Psoas muscle (tissue), 7 donors: ENCODE measurements at regions not wholly inside any gene's neighbourhood (a gene's known extent, or its start where the extent isn't known, plus 50 kb on each side); places are given as distances from the start of the nearest gene placed in this dataset.

Source experiments
- ATAC-seq, 4 donors: fragments of 200-7000 bp; cut with Tn5 transposase; one replicate each; pipeline ENCODE4 v1.9.1; 2020; ENCODE audit warnings: moderate library complexity in 3 of 4, mild to moderate bottlenecking in 2 of 4
- DNase-seq, 2 donors: peaks; one replicate each; pipeline ENCODE4 v3.0.0-alpha.2; 2020
- H3K27ac ChIP-seq: fragments of 200-600 bp; one replicate; pipeline ENCODE4 v1.8.0; 2022
- H3K27me3 ChIP-seq, 3 donors: fragments of 200-600 bp in 1 of 3; one replicate each; pipeline versions ENCODE4 v1.6.1 to v1.8.0; 2013 to 2022; ENCODE audit warnings: low read length in 2 of 3, mild to moderate bottlenecking in 2 of 3, moderate library complexity in 1 of 3; ENCODE audit not compliant: insufficient read depth in 3 of 3
- H3K36me3 ChIP-seq, 2 donors: fragments of 200-600 bp in 1 of 2; one replicate each; pipeline versions ENCODE4 v1.6.1 to v1.8.0; 2013 to 2022; ENCODE audit warnings: low read depth in 1 of 2, mild to moderate bottlenecking in 1 of 2, moderate library complexity in 1 of 2; ENCODE audit not compliant: insufficient read depth in 1 of 2
- H3K4me1 ChIP-seq: fragments of 200-600 bp; one replicate; pipeline ENCODE4 v1.8.0; 2022
- H3K4me3 ChIP-seq: fragments of 200-600 bp; one replicate; pipeline ENCODE4 v1.8.0; 2022; ENCODE audit warnings: mild to moderate bottlenecking
- H3K9me3 ChIP-seq: fragments of 200-600 bp; one replicate; pipeline ENCODE4 v1.8.0; 2022
- CTCF ChIP-seq: fragments of 200-600 bp; IDR thresholded peaks from one replicate; pipeline ENCODE4 v1.8.0; 2022; ENCODE audit warnings: antibody characterized with exemption
- WGBS, 3 donors: extraction: QIAGEN DNeasy Blood & Tissue Kit; methylation state at CpG; one replicate each; pipeline versions ENCODE4 v1.1.6 to v1.1.7; 2013; 5-methylcytosine and 5-hydroxymethylcytosine counted together
- intact Hi-C, 2 donors: fragments of 100-400 bp; cut with DNase I; formaldehyde crosslinking; loops; one replicate each; pipeline versions ENCODE4 v1.11.0 to v1.14.2; 2022
- donor health status: healthy with polysubstance abuse.
- donor health status: DM: no; HTN: no; CAD: no; lungs with moderate emphysema.
- donor health status: Bipolar disorder and iron deficiency.
- donor health status: healthy.
- donor health status: DM: yes; HTN: yes; CAD: no.
- donor health status: DM: no; HTN: no; CAD: no.
- donor health status: DM: yes; HTN: yes; CAD: no.

GRCh38 chr13:68987585-68987984 lies 1120.0 kb upstream of the ATXN8OS start:
- no peak overlapping the region for H3K4me3 ChIP-seq
- intact Hi-C loops: no loop called here
- no peak for ATAC-seq
- H3K9me3 ChIP-seq: no peaks in the 10 kb centered on the region
- no peak for DNase-seq
- WGBS, 3 donors: 93 to 98% (median 93%) methylated on average over 13 of the region's 13 CpGs
- no peak overlapping the region for H3K27ac ChIP-seq
- no peaks in the 10 kb centered on the region for H3K4me1 ChIP-seq
- H3K36me3 ChIP-seq: no peaks in the 10 kb centered on the region
- no peak for TF ChIP-seq CTCF
- H3K27me3 ChIP-seq: no peaks in the 10 kb centered on the region

- Histone ChIP-seq H3K27ac (no peak overlapping the region), H3K9me3 (no peaks in the 10 kb centered on the region), H3K27me3 (no peaks in the 10 kb centered on the region), H3K4me3 (no peak overlapping the region), H3K36me3 (no peaks in the 10 kb centered on the region), H3K4me1 (no peaks in the 10 kb centered on the region)
- peak in 1 of 2 donors; percentile 26 for DNase-seq
- WGBS, 3 donors: 92 to 93% (median 93%) methylated on average over 33 to 37 of the region's 37 CpGs
- intact Hi-C loops: no loop called here
- TF ChIP-seq CTCF: no peak
- no peak for ATAC-seq
These were observed 1122.8 kb upstream of the ATXN8OS start for GRCh38 chr13:68984688-68985319.

GRCh38 chr13:68982961-68983619 lies 1124.5 kb upstream of the ATXN8OS start:
- Histone ChIP-seq H3K4me1 (no peaks in the 10 kb centered on the region), H3K36me3 (no peaks in the 10 kb centered on the region), H3K4me3 (no peak overlapping the region), H3K27ac (no peak overlapping the region), H3K27me3 (no peaks in the 10 kb centered on the region), H3K9me3 (no peaks in the 10 kb centered on the region)
- no peak for TF ChIP-seq CTCF
- WGBS, 3 donors: 82 to 86% (median 85%) methylated on average over 12 of the region's 12 CpGs
- ATAC-seq (no peak), DNase-seq (peak in 1 of 2 donors; percentile 12)
- intact Hi-C loops: no loop called here

- Histone ChIP-seq H3K36me3 (no peaks in the 10 kb centered on the region), H3K27me3 (no peaks in the 10 kb centered on the region), H3K4me3 (no peak overlapping the region), H3K9me3 (no peaks in the 10 kb centered on the region), H3K27ac (no peak overlapping the region), H3K4me1 (no peaks in the 10 kb centered on the region)
- ATAC-seq (no peak), DNase-seq (no peak)
- no peak for TF ChIP-seq CTCF
- WGBS, 3 donors: 83 to 95% (median 91%) methylated on average over 2 of the region's 2 CpGs
- intact Hi-C loops: no loop called here
These were observed 1131.3 kb upstream of the ATXN8OS start for GRCh38 chr13:68976287-68976686.

- no peak for ATAC-seq
- Histone ChIP-seq H3K36me3 (no peaks in the 10 kb centered on the region), H3K27me3 (no peaks in the 10 kb centered on the region), H3K27ac (no peak overlapping the region), H3K4me3 (no peak overlapping the region), H3K9me3 (no peaks in the 10 kb centered on the region), H3K4me1 (no peaks in the 10 kb centered on the region)
- no peak for DNase-seq
- no peak for TF ChIP-seq CTCF
- intact Hi-C loops: no loop called here
These were observed 1137.1 kb upstream of the ATXN8OS start for GRCh38 chr13:68970532-68970931.
